Glomerular endothelial cell (primary cell): ENCODE measurements at regions not wholly inside any gene's neighbourhood (a gene's known extent, or its start where the extent isn't known, plus 50 kb on each side); places are given as distances from the start of the nearest gene placed in this dataset.
"Not testable (repeated sequence)": the region's sequence is repeated elsewhere in the genome, so short reads cannot be mapped to it uniquely, and the experiment has no call there.

ENCODE experiments used
- DNase-seq: peaks from one replicate; pipeline ENCODE4 v3.0.0-alpha.2; 2011; ENCODE audit warnings: low read depth, low spot score; ENCODE audit errors: extremely low read depth

DNA sequence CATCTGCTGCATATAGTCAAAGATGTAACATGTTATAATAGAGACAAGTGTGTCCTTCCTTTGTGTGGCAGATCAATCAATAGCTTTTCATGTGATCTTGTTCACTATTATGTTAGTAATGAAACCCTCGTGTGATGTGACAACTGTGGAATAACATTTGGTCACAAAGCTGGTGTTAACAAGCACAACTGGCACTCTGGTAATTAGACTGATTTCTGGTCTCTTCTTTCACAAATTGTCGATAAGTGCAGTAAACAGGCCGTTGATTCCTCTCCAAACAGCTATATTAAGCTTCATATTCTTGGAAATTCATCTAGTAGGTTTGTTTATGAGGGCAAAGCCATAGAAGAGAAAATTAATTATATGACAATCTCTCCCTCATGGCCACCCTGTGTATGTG is 616.7 kb upstream of the PTBP2 start:
- no peak for DNase-seq

- no peak for DNase-seq
These were observed 604.9 kb upstream of the PTBP2 start for GRCh38 chr1:96116731-96117130.

DNA sequence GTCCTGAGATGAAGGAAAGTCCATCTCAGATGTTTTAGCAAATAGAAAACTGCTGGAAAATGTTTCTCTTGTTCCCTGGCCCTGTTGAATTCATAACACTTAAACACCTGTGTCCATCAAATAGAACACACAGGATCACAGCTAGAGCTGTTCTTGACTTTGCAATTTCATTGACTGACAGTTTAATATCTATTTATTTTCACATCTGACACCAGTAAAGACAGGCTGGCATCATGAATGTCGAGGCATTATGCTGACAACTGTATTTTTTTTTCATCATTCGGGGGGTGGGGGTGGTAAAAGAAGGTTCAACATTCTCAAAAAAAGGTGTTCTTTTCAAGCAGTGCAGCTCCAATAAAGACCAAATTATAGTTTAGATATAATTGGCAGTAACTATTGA is 591.2 kb upstream of the PTBP2 start:
- DNase-seq = no peak

- no peak for DNase-seq
These were observed 576.9 kb upstream of the PTBP2 start for GRCh38 chr1:96144636-96145035.

DNA sequence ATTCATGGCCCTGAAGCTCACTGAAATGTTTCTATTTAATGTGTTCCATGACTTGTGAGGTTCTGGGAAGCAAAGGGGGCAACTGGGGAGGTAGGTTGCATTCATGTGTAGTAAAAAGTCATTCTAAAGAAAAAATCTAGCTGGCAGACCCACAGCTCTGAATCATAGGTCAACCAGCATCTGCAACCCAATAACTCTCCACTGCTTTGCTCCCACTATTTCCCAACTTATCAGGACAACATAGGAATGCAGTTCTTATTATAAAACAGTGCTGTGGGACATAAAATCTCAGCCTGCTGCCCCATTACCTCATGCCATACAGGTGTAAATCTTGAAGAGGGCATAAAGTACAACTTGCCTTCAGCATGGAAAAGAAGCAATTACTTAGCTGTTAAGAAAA is 576.1 kb upstream of the PTBP2 start:
- no peak for DNase-seq

DNA sequence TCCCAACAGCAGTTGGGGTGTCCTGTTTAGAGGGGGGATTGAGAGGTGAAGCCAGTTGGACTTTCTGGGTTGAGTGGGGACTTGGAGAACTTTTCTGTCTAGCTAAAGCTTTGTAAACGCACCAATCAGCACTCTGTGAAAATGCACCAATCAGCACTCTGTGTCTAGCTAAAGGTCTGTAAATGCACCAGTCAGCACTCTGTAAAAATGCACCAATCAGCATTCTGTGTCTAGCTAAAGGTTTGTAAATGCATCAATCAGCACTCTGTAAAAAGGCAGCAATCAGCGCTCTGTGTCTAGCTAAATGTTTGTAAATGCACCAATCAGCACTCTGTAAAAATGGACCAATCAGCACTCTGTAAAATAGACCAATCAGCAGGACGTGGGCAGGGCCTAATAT is 568.6 kb upstream of the PTBP2 start:
- not testable (repeated sequence) for DNase-seq

DNA sequence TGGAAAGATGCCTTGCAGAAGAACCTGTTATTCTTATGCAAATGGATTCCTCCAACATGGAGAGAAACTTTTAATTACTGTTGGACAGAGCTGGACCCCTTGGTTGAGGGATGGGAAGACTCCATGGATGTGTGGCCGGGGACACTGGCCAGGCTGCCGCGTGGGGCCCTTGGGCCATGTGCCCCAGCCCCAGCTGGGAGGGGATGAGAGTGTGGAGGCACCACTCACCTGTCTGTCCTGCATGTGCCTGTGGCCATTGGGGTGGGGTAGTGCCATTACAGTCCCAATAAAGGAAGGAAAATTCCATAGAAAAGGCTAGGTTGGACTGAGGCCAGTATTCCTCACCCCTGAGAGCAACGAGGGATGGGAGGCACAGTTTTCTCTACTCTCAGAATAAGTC is 564.5 kb upstream of the PTBP2 start:
- DNase-seq = no peak

- no peak for DNase-seq
These were observed 562.2 kb upstream of the PTBP2 start for GRCh38 chr1:96159379-96159778.

DNA sequence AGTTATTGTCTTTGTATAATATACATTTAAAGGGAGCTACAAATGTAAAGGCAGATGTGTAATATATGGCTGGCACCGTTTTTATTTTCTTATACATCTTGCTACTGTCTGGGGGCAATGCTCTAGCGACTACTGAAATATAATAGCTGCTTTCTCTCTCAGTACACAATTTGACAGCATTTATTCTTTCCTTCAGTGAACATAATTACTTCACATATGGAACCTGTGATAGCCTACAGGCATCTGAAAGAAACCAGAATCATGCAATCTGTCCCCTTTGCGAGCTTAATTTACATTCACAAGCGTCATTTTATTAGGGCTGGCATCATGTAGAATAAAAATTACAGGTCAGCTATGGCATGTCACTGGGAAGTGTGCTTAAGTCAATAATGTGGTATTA is 557.5 kb upstream of the PTBP2 start:
- no peak for DNase-seq

- DNase-seq = no peak
These were observed 543.5 kb upstream of the PTBP2 start for GRCh38 chr1:96178053-96178452.

GRCh38 chr1:96183485-96183884 is 538.1 kb upstream of the PTBP2 start:
- DNase-seq = no peak

GRCh38 chr1:96183928-96184327 is 537.7 kb upstream of the PTBP2 start:
- DNase-seq = no peak

GRCh38 chr1:96185181-96185580 is 536.4 kb upstream of the PTBP2 start:
- no peak for DNase-seq

DNA sequence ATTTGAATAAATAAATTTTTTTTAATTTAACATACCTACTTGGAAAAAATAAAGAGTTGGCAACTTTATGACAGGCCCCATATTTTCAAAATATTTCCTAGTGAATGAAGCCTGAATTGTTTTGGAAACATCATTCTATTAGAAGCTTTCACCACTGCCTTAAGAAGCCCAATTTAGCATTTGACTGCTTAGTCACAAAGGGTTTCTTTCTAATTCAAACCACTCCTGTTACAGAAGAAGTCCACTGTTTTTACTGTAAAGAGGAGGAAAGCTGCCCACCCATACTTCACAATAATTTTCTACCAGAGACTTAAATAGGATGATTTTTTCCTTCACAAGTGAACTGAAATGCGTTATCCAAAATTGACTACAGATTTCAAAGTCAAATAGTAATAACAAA is 534.6 kb upstream of the PTBP2 start:
- no peak for DNase-seq

GRCh38 chr1:96191165-96191564 is 530.4 kb upstream of the PTBP2 start:
- DNase-seq = no peak

GRCh38 chr1:96206451-96206850 is 515.1 kb upstream of the PTBP2 start:
- DNase-seq = no peak

DNA sequence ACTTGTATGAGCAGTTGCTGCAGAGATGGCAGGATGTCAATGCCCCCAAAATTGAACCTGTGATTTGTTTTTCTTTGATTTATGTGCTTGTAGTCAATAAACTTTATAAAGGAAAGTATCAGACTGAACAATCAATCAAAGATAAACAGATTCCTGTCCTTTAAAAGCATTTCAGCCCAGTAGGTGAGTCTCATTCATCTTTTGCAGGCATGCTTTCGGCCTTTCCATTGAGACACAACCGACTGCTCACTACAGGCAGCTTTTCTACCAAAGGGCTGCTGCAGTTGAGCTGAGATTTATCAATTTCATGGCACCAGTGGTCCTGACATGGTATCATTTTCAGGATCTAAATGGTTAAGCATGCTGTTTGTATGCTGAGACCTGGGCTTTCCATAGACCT is 513.6 kb upstream of the PTBP2 start:
- DNase-seq = no peak

- DNase-seq = no peak
These were observed 513.2 kb upstream of the PTBP2 start for GRCh38 chr1:96208428-96208827.

DNA sequence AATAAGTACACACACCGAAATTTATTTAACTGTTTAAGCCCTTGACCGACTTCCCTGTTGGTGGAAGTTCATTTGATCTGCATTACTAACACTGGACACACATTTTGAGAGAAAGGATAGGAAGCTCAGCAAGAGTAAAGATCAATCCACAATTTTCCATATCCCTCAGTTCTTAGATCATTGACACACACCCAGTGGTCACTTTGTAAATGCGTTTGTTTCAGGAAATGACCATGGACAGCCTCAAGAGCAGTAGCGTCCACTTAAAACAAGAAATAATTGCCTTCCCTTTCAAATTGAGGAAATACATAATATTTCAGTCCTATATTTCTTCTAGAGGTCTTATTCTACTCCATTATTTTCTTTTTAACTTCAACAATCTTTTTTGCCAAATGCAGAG is 511.5 kb upstream of the PTBP2 start:
- DNase-seq = no peak

DNA sequence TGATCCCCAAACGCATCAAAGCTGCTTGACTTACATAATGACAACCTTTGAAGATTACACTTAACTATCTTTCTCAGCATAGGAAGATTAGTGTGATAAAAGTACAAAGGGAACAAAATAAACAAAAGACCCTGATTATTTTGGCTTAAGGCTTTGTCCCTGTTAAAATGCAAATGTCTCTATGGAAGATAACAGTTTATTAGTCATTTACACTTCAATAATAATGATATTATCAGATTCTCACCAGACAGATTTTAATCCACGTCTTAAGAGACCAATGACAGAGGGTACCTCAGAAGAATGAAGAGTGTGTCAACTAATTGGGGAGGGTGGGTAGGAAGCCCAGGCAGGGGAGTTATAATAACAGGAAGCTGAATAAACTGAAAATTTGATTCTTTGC is 510.4 kb upstream of the PTBP2 start:
- DNase-seq = no peak

DNA sequence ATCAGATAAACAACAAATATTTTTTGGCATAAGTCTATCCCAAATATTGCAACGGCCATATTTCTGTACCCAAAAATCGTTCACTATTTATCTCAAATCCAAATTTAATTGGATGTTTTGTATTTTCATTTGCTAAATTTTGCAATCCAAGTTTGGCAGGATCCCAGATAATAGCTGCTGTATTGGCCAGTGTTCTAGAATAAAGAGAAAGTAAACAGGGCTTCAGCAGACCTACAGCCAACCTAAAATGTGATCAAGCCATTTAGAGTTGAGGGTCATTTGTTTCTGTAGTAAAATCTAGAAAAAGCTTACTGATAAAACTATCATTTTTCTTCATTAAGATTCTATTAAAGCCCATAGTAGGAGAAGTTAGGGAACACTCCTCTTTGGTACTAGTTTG is 506.6 kb upstream of the PTBP2 start:
- DNase-seq = no peak

DNA sequence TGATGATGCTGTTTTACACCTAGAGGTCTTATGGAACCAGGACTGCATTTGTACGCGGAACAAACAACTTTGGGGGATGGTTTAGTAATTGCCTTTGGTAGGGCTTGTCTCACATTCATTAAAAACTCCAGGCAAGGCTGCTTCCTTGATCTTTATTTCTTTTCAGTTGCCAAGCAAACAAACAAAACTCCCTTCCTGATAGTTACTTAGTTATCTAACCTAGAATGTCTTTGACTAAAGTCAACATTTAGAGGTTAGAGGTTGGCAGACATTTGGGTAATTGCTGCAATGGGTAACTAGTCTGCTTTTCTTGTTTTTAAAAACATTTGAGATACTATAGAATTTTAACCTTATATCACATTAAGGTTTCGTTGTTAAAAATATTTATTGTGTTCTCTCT is 500.9 kb upstream of the PTBP2 start:
- DNase-seq = no peak

- DNase-seq = no peak
These were observed 498.9 kb upstream of the PTBP2 start for GRCh38 chr1:96222701-96223100.

GRCh38 chr1:96224229-96224628 is 497.4 kb upstream of the PTBP2 start:
- DNase-seq = not testable (repeated sequence)
